Liver (tissue), 8 donors: ENCODE measurements at regions not wholly inside any gene's neighbourhood (a gene's known extent, or its start where the extent isn't known, plus 50 kb on each side); places are given as distances from the start of the nearest gene placed in this dataset.

Experiments
- DNase-seq: peaks from one replicate; pipeline ENCODE4 v3.0.0-alpha.2; 2017; ENCODE audit warnings: low spot score
- H3K27ac ChIP-seq, 2 donors: one replicate each; pipeline ENCODE4 v1.7.0; 2013; ENCODE audit warnings: inconsistent platforms in 2 of 2, low read length in 2 of 2, control low read depth in 1 of 2, low read depth in 1 of 2, mild to moderate bottlenecking in 1 of 2
- H3K27me3 ChIP-seq, 4 donors: one replicate each; pipeline versions ENCODE4 v1.6.1 to v1.7.0; 2013; ENCODE audit warnings: low read length in 3 of 4, inconsistent platforms in 1 of 4, mild to moderate bottlenecking in 1 of 4, moderate library complexity in 1 of 4; ENCODE audit not compliant: control insufficient read depth in 4 of 4, insufficient read depth in 4 of 4
- H3K36me3 ChIP-seq, 4 donors: one replicate each; pipeline versions ENCODE4 v1.6.1 to v1.7.0; 2013; ENCODE audit warnings: low read length in 3 of 4, mild to moderate bottlenecking in 3 of 4, low read depth in 1 of 4, moderate library complexity in 1 of 4; ENCODE audit not compliant: control insufficient read depth in 4 of 4, insufficient read depth in 3 of 4
- H3K4me1 ChIP-seq, 4 donors: one replicate each; pipeline versions ENCODE4 v1.6.1 to v1.7.0; 2013; ENCODE audit warnings: low read length in 3 of 4, mild to moderate bottlenecking in 3 of 4, moderate library complexity in 1 of 4; ENCODE audit not compliant: control insufficient read depth in 4 of 4, insufficient read depth in 4 of 4
- H3K4me3 ChIP-seq, 3 donors: one replicate each; pipeline versions ENCODE4 v1.6.1 to v1.7.0; 2013; ENCODE audit warnings: low read length in 3 of 3, control low read depth in 1 of 3, low read depth in 1 of 3, mild to moderate bottlenecking in 1 of 3
- H3K9ac ChIP-seq, 2 donors: one replicate each; pipeline ENCODE4 v1.7.0; 2013; ENCODE audit warnings: low read length in 2 of 2, mild to moderate bottlenecking in 2 of 2, moderate library complexity in 2 of 2, control low read depth in 1 of 2, low read depth in 1 of 2
- H3K9me3 ChIP-seq, 4 donors: one replicate each; pipeline versions ENCODE4 v1.6.1 to v1.7.0; 2013; ENCODE audit warnings: low read length in 3 of 4; ENCODE audit not compliant: control insufficient read depth in 4 of 4
- ATF3 ChIP-seq: IDR thresholded peaks from 2 replicates; pipeline ENCODE4 v1.6.1; 2016; ENCODE audit warnings: antibody characterized with exemption
- CTCF ChIP-seq: fragments of 150-350 bp; IDR thresholded peaks from 2 replicates; pipeline ENCODE4 v1.5.1; 2017; ENCODE audit warnings: improper control_type of control experiment, low read depth, low read length; ENCODE audit not compliant: missing input control
- EGR1 ChIP-seq, 2 donors: IDR thresholded peaks; 2 replicates each; pipeline ENCODE4 v1.6.1; 2016 to 2018; ENCODE audit warnings: antibody characterized with exemption in 2 of 2, low read depth in 2 of 2
- FOXA1 ChIP-seq: IDR thresholded peaks from 2 replicates; pipeline ENCODE4 v1.6.1; 2016; ENCODE audit warnings: antibody characterized with exemption
- FOXA2 ChIP-seq: IDR thresholded peaks from 2 replicates; pipeline ENCODE4 v1.6.1; 2016; ENCODE audit warnings: antibody characterized with exemption
- GABPA ChIP-seq, 2 donors: IDR thresholded peaks in 1 of 2; conservative IDR thresholded peaks in 1 of 2; 2 replicates each; pipeline ENCODE4 v1.6.1; 2016; ENCODE audit warnings: antibody characterized with exemption in 2 of 2, mild to moderate bottlenecking in 1 of 2, moderate library complexity in 1 of 2
- HNF4A ChIP-seq, 2 donors: conservative IDR thresholded peaks; 2 replicates each; pipeline ENCODE4 v1.6.1; 2016; ENCODE audit warnings: antibody characterized with exemption in 2 of 2, mild to moderate bottlenecking in 2 of 2
- HNF4G ChIP-seq: IDR thresholded peaks from 2 replicates; pipeline ENCODE4 v1.6.1; 2016; ENCODE audit warnings: antibody characterized with exemption
- JUND ChIP-seq, 2 donors: IDR thresholded peaks; 2 replicates each; pipeline ENCODE4 v1.6.1; 2016; ENCODE audit warnings: antibody characterized with exemption in 2 of 2
- MAX ChIP-seq: IDR thresholded peaks from 2 replicates; pipeline ENCODE4 v1.6.1; 2016; ENCODE audit warnings: antibody characterized with exemption
- NR2F2 ChIP-seq: IDR thresholded peaks from 2 replicates; pipeline ENCODE4 v1.6.1; 2016; ENCODE audit warnings: antibody characterized with exemption
- RAD21 ChIP-seq, 2 donors: IDR thresholded peaks; 2 replicates each; pipeline ENCODE4 v1.6.1; 2016; ENCODE audit warnings: antibody characterized with exemption in 2 of 2, mild to moderate bottlenecking in 2 of 2
- RXRA ChIP-seq, 2 donors: IDR thresholded peaks; 2 replicates each; pipeline ENCODE4 v1.6.1; 2017 to 2018; ENCODE audit warnings: antibody characterized with exemption in 2 of 2, mild to moderate bottlenecking in 1 of 2
- SP1 ChIP-seq: IDR thresholded peaks from 2 replicates; pipeline ENCODE4 v1.6.1; 2018; ENCODE audit warnings: antibody characterized with exemption, mild to moderate bottlenecking
- TAF1 ChIP-seq: conservative IDR thresholded peaks from 2 replicates; pipeline ENCODE4 v1.6.1; 2016; ENCODE audit warnings: antibody characterized with exemption, mild to moderate bottlenecking
- YY1 ChIP-seq: IDR thresholded peaks from 2 replicates; pipeline ENCODE4 v1.6.1; 2016; ENCODE audit warnings: antibody characterized with exemption, mild to moderate bottlenecking
- ZBTB33 ChIP-seq: IDR thresholded peaks from 2 replicates; pipeline ENCODE4 v1.6.1; 2016; ENCODE audit warnings: antibody characterized with exemption
- WGBS: extraction: QIAGEN DNeasy Blood & Tissue Kit; methylation state at CpG from one replicate; pipeline ENCODE4 v1.1.7; 2013; 5-methylcytosine and 5-hydroxymethylcytosine counted together
- donor health status: healthy.
- donor health status: healthy.
- donor health status: healthy.
- donor health status: healthy.
- donor health status: healthy.

- TF ChIP-seq ZBTB33 = no peak
- no peak for TF ChIP-seq FOXA1
- no peak for TF ChIP-seq ATF3
- TF ChIP-seq FOXA2 = no peak
- TF ChIP-seq RXRA (IDR thresholded peaks at IDR 0.05) = no peak
These were observed 605.6 kb upstream of the CNTNAP2 start (continued) for GRCh38 chr7:145511004-145511403.

GRCh38 chr7:145497911-145498525 lies 618.6 kb upstream of the CNTNAP2 start:
- TF ChIP-seq JUND (IDR thresholded peaks at IDR 0.05) (no peak), EGR1 (IDR thresholded peaks at IDR 0.05; ENCODE audit: low read depth in 2 of 2) (no peak), RXRA (IDR thresholded peaks at IDR 0.05) (no peak), FOXA1 (no peak), ZBTB33 (no peak), ATF3 (no peak), HNF4G (no peak), TAF1 (no peak)
- Histone ChIP-seq H3K4me3 (no peak overlapping the region), H3K27ac (no peak overlapping the region), H3K9ac (no peak overlapping the region), H3K4me1 (no peaks in the 10 kb centered on the region), H3K9me3 (peaks cover 0 to 3% (median 1%) of the 10 kb centered on the region in 4 donors), H3K27me3 (no peaks in the 10 kb centered on the region), H3K36me3 (no peaks in the 10 kb centered on the region)
- no peak for DNase-seq
- 63% methylated on average over 3 of the region's 3 CpGs for WGBS

- no peak overlapping the region for H3K27ac ChIP-seq
- 59% methylated on average over 1 of the region's 1 CpG for WGBS
- H3K27me3 ChIP-seq = no peaks in the 10 kb centered on the region
- H3K9me3 ChIP-seq = peaks cover 0 to 4% (median 3%) of the 10 kb centered on the region in 4 donors
- no peak for DNase-seq
- H3K4me1 ChIP-seq = no peaks in the 10 kb centered on the region
- H3K4me3 ChIP-seq = no peak overlapping the region
- no peaks in the 10 kb centered on the region for H3K36me3 ChIP-seq
- no peak for TF ChIP-seq RAD21 (IDR thresholded peaks at IDR 0.05)
- TF ChIP-seq ATF3 = no peak
- H3K9ac ChIP-seq = no peak overlapping the region
These were observed 626.2 kb upstream of the CNTNAP2 start for GRCh38 chr7:145490356-145490755.

GRCh38 chr7:145489609-145490008 lies 627.0 kb upstream of the CNTNAP2 start:
- Histone ChIP-seq H3K9me3 (peaks cover 0 to 4% (median 3%) of the 10 kb centered on the region in 4 donors), H3K27ac (no peak overlapping the region), H3K36me3 (no peaks in the 10 kb centered on the region)

More at GRCh38 chr7:145489609-145490008, 627.0 kb upstream of the CNTNAP2 start:
- no peak overlapping the region for H3K4me3 ChIP-seq
- DNase-seq = no peak
- no peaks in the 10 kb centered on the region for H3K4me1 ChIP-seq
- no peak overlapping the region for H3K9ac ChIP-seq
- H3K27me3 ChIP-seq = no peaks in the 10 kb centered on the region
- TF ChIP-seq RAD21 (IDR thresholded peaks at IDR 0.05) = no peak
- TF ChIP-seq FOXA2 = no peak
- no peak for TF ChIP-seq GABPA (IDR thresholded peaks at IDR 0.05 in 1 of 2, conservative IDR thresholded peaks at IDR 0.05 in 1 of 2)
- TF ChIP-seq HNF4A (conservative IDR thresholded peaks at IDR 0.05) = no peak
- no peak for TF ChIP-seq JUND (IDR thresholded peaks at IDR 0.05)
- no peak for TF ChIP-seq NR2F2
- TF ChIP-seq EGR1 (IDR thresholded peaks at IDR 0.05; ENCODE audit: low read depth in 2 of 2) = no peak
- no peak for TF ChIP-seq SP1
- TF ChIP-seq CTCF = no peak
- no peak for TF ChIP-seq MAX
- TF ChIP-seq TAF1 = no peak
- no peak for TF ChIP-seq YY1
- TF ChIP-seq ATF3 = no peak
- no peak for TF ChIP-seq RXRA (IDR thresholded peaks at IDR 0.05)
- TF ChIP-seq HNF4G = no peak
